ENCODE measurements at regions not wholly inside any gene's neighbourhood (a gene's known extent, or its start where the extent isn't known, plus 50 kb on each side); places are given as distances from the start of the nearest gene placed in this dataset.

GRCh38 chr14:39563361-39563760 is 131.1 kb upstream of the FBXO33 start:
- TF ChIP-seq CTCF (IDR thresholded peaks at IDR 0.05; ENCODE audit: insufficient read depth, low read length, poor library complexity, severe bottlenecking), result no peak
- TF ChIP-seq EZH2phosphoT487 (conservative IDR thresholded peaks at IDR 0.05; ENCODE audit: low read length), result no peak
- Histone ChIP-seq H3K4me3 (ENCODE audit: insufficient read depth, low read length, poor library complexity, severe bottlenecking) (no peak overlapping the region), H3K79me2 (ENCODE audit: insufficient read depth, low read length) (no peaks in the 10 kb centered on the region), H3K9me2 (replicated peaks; ENCODE audit: insufficient read depth, low read length) (no peaks in the 10 kb centered on the region), H3F3A (ENCODE audit: insufficient read depth) (no peaks in the 10 kb centered on the region), H3K36me3 (ENCODE audit: low read length) (no peaks in the 10 kb centered on the region), H3K9me3 (ENCODE audit: insufficient read depth, low read length) (peaks cover 4% of the 10 kb centered on the region; the same call in 1 of the 2 replicates), H4K20me1 (ENCODE audit: low read depth, low read length) (no peaks in the 10 kb centered on the region), H3K9ac (ENCODE audit: low read length) (no peak overlapping the region), H3K27me3 (ENCODE audit: low read length) (no peaks in the 10 kb centered on the region), H3K27ac (ENCODE audit: low read depth, low read length) (no peak overlapping the region), H2AFZ (ENCODE audit: low read depth, low read length, severe bottlenecking) (no peak overlapping the region), H3K4me2 (ENCODE audit: low read depth, low read length, poor library complexity, severe bottlenecking) (no peak overlapping the region)

- Histone ChIP-seq H3K27ac (ENCODE audit: low read depth, low read length) (no peak overlapping the region), H3K9me3 (ENCODE audit: insufficient read depth, low read length) (peaks cover 4% of the 10 kb centered on the region; the same call in 1 of the 2 replicates), H3K9ac (ENCODE audit: low read length) (no peak overlapping the region), H3K27me3 (ENCODE audit: low read length) (no peaks in the 10 kb centered on the region), H3K9me2 (replicated peaks; ENCODE audit: insufficient read depth, low read length) (no peaks in the 10 kb centered on the region), H4K20me1 (ENCODE audit: low read depth, low read length) (no peaks in the 10 kb centered on the region), H3K4me2 (ENCODE audit: low read depth, low read length, poor library complexity, severe bottlenecking) (no peak overlapping the region), H3F3A (ENCODE audit: insufficient read depth) (no peaks in the 10 kb centered on the region), H3K79me2 (ENCODE audit: insufficient read depth, low read length) (no peaks in the 10 kb centered on the region), H3K36me3 (ENCODE audit: low read length) (no peaks in the 10 kb centered on the region), H2AFZ (ENCODE audit: low read depth, low read length, severe bottlenecking) (no peak overlapping the region), H3K4me3 (ENCODE audit: insufficient read depth, low read length, poor library complexity, severe bottlenecking) (no peak overlapping the region)
- no peak for TF ChIP-seq CTCF (IDR thresholded peaks at IDR 0.05; ENCODE audit: insufficient read depth, low read length, poor library complexity, severe bottlenecking)
- TF ChIP-seq EZH2phosphoT487 (conservative IDR thresholded peaks at IDR 0.05; ENCODE audit: low read length), result no peak
Measured at GRCh38 chr14:39562175-39562574, 129.9 kb upstream of the FBXO33 start.

- no peak overlapping the region for H2AFZ ChIP-seq (ENCODE audit: low read depth, low read length, severe bottlenecking)
Measured at GRCh38 chr14:39558525-39558924, 126.3 kb upstream of the FBXO33 start.

More at GRCh38 chr14:39558525-39558924, 126.3 kb upstream of the FBXO33 start:
- H3K9me3 ChIP-seq (ENCODE audit: insufficient read depth, low read length), result peaks cover 4% of the 10 kb centered on the region; the same call in 1 of the 2 replicates
- no peak overlapping the region for H3K4me2 ChIP-seq (ENCODE audit: low read depth, low read length, poor library complexity, severe bottlenecking)
- H3K27me3 ChIP-seq (ENCODE audit: low read length), result no peaks in the 10 kb centered on the region
- no peaks in the 10 kb centered on the region for H3F3A ChIP-seq (ENCODE audit: insufficient read depth)
- H3K4me3 ChIP-seq (ENCODE audit: insufficient read depth, low read length, poor library complexity, severe bottlenecking), result no peak overlapping the region
- no peak overlapping the region for H3K27ac ChIP-seq (ENCODE audit: low read depth, low read length)
- TF ChIP-seq EZH2phosphoT487 (conservative IDR thresholded peaks at IDR 0.05; ENCODE audit: low read length) (no peak), CTCF (IDR thresholded peaks at IDR 0.05; ENCODE audit: insufficient read depth, low read length, poor library complexity, severe bottlenecking) (no peak)
- H4K20me1 ChIP-seq (ENCODE audit: low read depth, low read length), result no peaks in the 10 kb centered on the region
- no peaks in the 10 kb centered on the region for H3K79me2 ChIP-seq (ENCODE audit: insufficient read depth, low read length)
- no peaks in the 10 kb centered on the region for H3K36me3 ChIP-seq (ENCODE audit: low read length)
- H3K9me2 ChIP-seq (replicated peaks; ENCODE audit: insufficient read depth, low read length), result no peaks in the 10 kb centered on the region
- H3K9ac ChIP-seq (ENCODE audit: low read length), result no peak overlapping the region
